Activated CD4-positive, alpha-beta T cell treated with anti-CD3 and anti-CD28 coated beads for 36 hours (primary cell): ENCODE measurements at regions not wholly inside any gene's neighbourhood (a gene's known extent, or its start where the extent isn't known, plus 50 kb on each side); places are given as distances from the start of the nearest gene placed in this dataset.

ENCODE experiments used
- ATAC-seq: fragments of 200-7000 bp; cut with Tn5 transposase; one replicate; pipeline ENCODE4 v1.10.0; 2021; ENCODE audit warnings: mild to moderate bottlenecking, moderate library complexity
- CTCF ChIA-PET: fragments of 350-600 bp; sonication (Branson Sonifier 250); formaldehyde crosslinking; loops from one replicate; lab custom pipeline; 2021; ENCODE audit warnings: antibody characterized with exemption; lab: Charles Lee
- POLR2A ChIA-PET: fragments of 350-600 bp; sonication (Branson Sonifier 250); formaldehyde crosslinking; loops from one replicate; lab custom pipeline; 2021; ENCODE audit warnings: antibody characterized with exemption, inconsistent platforms; lab: Charles Lee
- DNase-seq: peaks from one replicate; pipeline ENCODE4 v3.0.0-alpha.2; 2020
- H3K27ac Mint-ChIP-seq: one replicate; pipeline ENCODE4 v1.8.0; 2021; ENCODE audit warnings: mixed read lengths
- H3K27me3 Mint-ChIP-seq: one replicate; pipeline ENCODE4 v1.8.0; 2021; ENCODE audit warnings: mixed read lengths
- H3K36me3 Mint-ChIP-seq: one replicate; pipeline ENCODE4 v1.8.0; 2021; ENCODE audit warnings: low read depth, mixed read lengths
- H3K4me1 Mint-ChIP-seq: one replicate; pipeline ENCODE4 v1.8.0; 2021; ENCODE audit warnings: mixed read lengths
- H3K4me3 Mint-ChIP-seq: one replicate; pipeline ENCODE4 v1.8.0; 2021; ENCODE audit warnings: mild to moderate bottlenecking, moderate library complexity, mixed read lengths
- H3K9me3 Mint-ChIP-seq: one replicate; pipeline ENCODE4 v1.8.0; 2021; ENCODE audit warnings: low read depth, mixed read lengths
- intact Hi-C, 2 experiments: fragments of 100-400 bp; cut with DNase I in 1 of 2; cut with micrococcal nuclease in 1 of 2; formaldehyde crosslinking; loops; one replicate each; pipeline versions ENCODE4 v1.14.2 to v1.15.1; 2022 to 2024; cut with DNase I, micrococcal nuclease

DNA sequence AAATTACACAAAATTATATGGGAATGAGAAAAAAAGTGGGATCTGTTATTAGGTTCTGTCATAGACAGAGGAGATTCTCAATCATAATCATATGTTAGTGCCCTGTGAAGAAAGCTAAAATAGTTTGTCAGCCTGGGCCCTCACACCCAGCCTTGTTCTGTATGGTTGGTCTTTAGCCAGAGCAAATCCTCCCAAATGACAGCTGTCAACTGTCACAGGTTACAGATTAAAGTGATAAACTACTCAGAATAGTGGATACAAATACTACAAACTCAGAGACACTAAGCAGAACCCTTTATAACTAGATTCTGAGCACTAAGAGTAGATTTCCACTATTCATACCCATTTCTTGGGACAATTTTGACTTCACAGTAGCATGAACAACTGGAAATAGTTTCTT, 405.0 kb upstream of the MEF2C start:
- DNase-seq: no peak
- Mint-ChIP-seq H3K36me3 (no peaks in the 10 kb centered on the region), H3K27me3 (peaks cover 2% of the 10 kb centered on the region), H3K4me3 (no peak overlapping the region), H3K27ac (no peak overlapping the region), H3K9me3 (no peaks in the 10 kb centered on the region), H3K4me1 (no peaks in the 10 kb centered on the region)
- POLR2A ChIA-PET: no interaction called here
- CTCF ChIA-PET: no interaction called here
- ATAC-seq: no peak
- intact Hi-C loops: no loop called here

DNA sequence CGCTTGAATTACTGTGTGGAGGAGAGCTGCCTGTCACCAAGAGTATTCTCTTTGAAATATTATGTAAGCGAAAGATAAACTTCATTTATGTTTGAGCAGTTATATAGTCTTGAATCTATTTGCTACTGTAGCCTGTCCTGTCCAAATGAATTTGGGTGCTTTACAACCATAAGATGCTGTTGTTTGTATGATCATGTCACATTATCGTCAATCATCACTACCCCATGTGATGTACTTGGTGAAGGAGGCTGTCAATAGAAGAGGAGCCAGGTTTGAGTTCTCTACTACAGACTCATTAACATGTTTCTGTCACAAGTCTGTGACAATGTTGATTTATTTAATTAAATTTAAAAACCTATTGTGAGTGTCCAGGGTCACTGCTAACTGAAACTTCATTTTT, 403.3 kb upstream of the MEF2C start:
- intact Hi-C loops: no loop called here
- no peaks in the 10 kb centered on the region for H3K36me3 Mint-ChIP-seq
- DNase-seq (no peak), ATAC-seq (no peak)
- H3K27ac Mint-ChIP-seq: no peak overlapping the region
- CTCF ChIA-PET: no interaction called here
- no peaks in the 10 kb centered on the region for H3K9me3 Mint-ChIP-seq
- H3K27me3 Mint-ChIP-seq: peaks cover 2% of the 10 kb centered on the region
- no peaks in the 10 kb centered on the region for H3K4me1 Mint-ChIP-seq
- POLR2A ChIA-PET: no interaction called here
- H3K4me3 Mint-ChIP-seq: no peak overlapping the region

DNA sequence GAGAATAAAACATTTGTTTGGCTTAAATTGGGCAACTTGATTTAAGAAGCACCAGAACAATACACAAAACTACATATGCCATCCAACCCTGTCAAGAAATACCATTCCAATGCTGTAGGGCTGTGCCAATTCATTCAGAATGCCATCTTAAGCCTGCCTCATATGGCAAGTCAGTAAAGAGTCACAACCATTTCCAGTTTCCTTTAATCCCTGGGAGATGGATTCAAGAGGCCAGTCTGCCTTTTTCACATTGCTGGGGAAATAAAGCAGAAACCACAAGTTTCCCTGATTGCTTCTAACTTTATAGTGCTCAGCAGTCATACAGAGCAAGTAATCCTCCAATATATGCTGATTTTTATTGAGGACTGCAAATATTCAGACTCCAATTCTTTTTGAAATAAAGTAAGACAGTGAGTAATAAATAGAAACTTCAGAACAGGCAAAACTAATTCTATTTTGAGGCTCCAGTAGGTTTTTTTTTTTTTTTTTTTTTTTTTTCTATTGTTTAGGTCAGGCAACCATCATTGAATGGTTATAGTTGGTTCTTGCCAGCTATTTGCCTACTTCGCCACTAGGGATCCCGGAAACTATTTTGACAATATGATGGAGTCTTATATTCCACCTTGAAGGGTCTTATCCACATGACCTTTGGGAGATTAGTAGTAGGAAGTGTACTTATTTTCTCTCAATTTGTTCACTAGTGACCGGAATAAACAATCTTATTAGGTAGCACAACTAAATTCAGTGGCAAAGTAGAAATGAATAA, 400.9 kb upstream of the MEF2C start:
- CTCF ChIA-PET: no interaction called here
- POLR2A ChIA-PET: no interaction called here
- DNase-seq (no peak), ATAC-seq (no peak)
- Mint-ChIP-seq H3K36me3 (no peaks in the 10 kb centered on the region), H3K9me3 (no peaks in the 10 kb centered on the region), H3K4me1 (no peaks in the 10 kb centered on the region), H3K27me3 (peaks cover 2% of the 10 kb centered on the region), H3K4me3 (no peak overlapping the region), H3K27ac (no peak overlapping the region)
- intact Hi-C loops: no loop called here

DNA sequence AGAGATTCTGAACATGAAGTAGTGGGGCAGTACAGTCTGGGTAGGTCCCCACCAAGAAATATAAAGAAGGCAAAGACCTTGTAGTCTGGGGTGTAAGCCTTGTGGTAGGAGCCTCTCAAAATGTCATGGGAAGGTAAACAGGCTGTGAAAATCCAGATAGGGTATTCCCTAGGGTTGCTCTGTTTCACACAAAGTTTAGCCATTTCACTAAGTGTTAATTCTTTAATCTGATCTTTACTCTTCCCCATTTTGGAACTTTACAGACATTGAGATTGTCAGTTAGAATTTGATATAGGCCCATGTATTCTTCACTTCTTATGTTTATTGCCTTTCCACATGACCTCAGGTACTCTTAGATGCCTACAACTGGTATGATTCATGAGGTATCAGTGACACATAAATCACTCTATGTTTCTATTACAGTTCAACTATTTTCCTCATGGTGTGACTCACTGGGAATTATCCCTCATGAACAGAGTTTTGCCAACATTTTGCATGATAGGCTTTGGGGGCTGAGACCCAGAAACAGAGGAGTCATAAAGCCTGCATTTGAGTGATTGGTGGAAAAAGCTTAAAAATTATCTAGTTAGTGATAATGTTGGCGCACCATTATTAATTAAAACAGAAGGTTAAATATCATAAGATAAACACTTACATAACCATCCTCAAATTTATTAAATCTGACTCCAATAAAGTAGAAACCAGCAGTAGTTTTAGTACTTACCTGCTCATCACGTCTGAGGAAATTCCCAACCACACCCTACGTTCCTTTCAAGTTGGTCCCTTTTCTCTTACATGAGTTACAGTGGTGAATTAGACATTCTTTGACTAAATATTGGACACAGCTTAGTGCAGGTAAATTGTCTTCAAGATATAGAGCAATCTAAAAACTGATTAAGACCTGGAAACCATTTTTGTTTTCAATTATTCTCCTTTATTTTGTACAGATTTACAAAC, 399.8 kb upstream of the MEF2C start:
- CTCF ChIA-PET: no interaction called here
- no peak for ATAC-seq
- POLR2A ChIA-PET: no interaction called here

DNA sequence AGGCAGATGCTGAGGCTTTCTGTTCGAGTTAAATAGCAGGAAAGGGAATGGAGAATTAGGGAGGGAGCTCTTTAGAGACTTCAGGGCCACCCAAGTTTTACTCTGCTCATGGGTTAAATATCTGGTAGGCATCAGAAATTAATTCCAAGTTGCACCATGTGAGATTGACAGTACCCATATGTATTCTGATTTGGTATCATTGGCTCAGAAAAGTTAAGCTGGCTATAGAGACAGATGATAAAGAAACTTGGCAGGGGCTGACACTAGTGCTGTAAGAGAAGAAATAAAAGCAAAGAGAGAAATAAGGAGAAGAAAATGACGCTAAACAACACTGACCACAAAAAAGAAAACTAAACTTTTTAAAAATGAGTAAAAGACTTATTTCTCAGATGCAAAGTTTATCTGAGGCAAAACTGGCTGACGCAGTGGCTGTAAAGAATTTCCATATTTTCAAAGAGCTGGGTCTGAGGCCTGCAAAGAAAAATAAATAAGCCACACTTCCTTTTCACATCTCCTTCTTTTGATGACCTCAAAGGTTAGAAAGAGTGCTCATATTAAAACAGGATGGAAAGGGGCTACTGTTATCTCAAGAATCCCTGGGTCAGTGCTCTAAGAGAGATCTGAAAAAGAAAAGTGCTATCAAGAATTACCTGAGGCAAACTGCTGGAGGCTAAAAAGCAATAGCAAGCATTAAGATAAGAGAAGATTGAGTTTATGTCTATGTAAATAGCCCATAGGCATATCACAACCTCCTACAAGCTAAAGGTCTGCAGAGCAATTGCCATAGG, 399.0 kb upstream of the MEF2C start:
- H3K27me3 Mint-ChIP-seq: peaks cover 4% of the 10 kb centered on the region
- no peak overlapping the region for H3K27ac Mint-ChIP-seq
- ChIA-PET CTCF (no interaction called here), POLR2A (no interaction called here)
- ATAC-seq (no peak), DNase-seq (no peak)
- H3K36me3 Mint-ChIP-seq: no peaks in the 10 kb centered on the region
- intact Hi-C loops: no loop called here
- H3K4me1 Mint-ChIP-seq: no peaks in the 10 kb centered on the region
- H3K4me3 Mint-ChIP-seq: no peak overlapping the region
- no peaks in the 10 kb centered on the region for H3K9me3 Mint-ChIP-seq

More for the DNA sequence above, 399.8 kb upstream of the MEF2C start:
- DNase-seq: no peak
- Mint-ChIP-seq H3K4me3 (no peak overlapping the region), H3K27me3 (peaks cover 4% of the 10 kb centered on the region), H3K36me3 (no peaks in the 10 kb centered on the region), H3K4me1 (no peaks in the 10 kb centered on the region), H3K9me3 (no peaks in the 10 kb centered on the region), H3K27ac (no peak overlapping the region)
- intact Hi-C loops: no loop called here

DNA sequence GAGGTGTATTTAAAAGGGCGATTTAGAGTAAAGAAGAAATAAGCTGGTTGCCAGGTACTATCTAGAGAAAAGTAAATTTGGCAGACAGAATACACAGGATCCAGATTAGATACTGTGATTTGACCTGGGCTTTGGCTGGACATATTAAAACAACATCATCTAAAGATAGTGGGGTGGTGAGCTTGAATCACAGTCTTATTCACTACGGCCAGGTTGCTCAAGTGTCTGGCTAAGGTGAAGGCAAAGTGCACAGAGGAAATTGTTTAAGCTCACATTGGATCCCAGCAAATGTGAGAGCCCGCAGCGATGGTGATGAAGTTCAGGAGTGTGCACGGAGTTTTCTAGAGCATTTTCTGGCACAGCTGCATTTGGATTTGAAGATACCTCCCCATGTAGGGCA, 398.2 kb upstream of the MEF2C start:
- DNase-seq: no peak
- H3K27ac Mint-ChIP-seq: no peak overlapping the region
- ChIA-PET POLR2A (no interaction called here), CTCF (interaction anchor here (0.6 kb wide), 1 partner anchor 551 kb away, joined by 3 read pairs; no protein-coding TSS in a partner anchor)
- no peaks in the 10 kb centered on the region for H3K36me3 Mint-ChIP-seq
- no peak overlapping the region for H3K4me3 Mint-ChIP-seq
- intact Hi-C loops: no loop called here
- peaks cover 7% of the 10 kb centered on the region for H3K27me3 Mint-ChIP-seq
- H3K4me1 Mint-ChIP-seq: no peaks in the 10 kb centered on the region
- H3K9me3 Mint-ChIP-seq: peaks cover 3% of the 10 kb centered on the region
- no peak for ATAC-seq

DNA sequence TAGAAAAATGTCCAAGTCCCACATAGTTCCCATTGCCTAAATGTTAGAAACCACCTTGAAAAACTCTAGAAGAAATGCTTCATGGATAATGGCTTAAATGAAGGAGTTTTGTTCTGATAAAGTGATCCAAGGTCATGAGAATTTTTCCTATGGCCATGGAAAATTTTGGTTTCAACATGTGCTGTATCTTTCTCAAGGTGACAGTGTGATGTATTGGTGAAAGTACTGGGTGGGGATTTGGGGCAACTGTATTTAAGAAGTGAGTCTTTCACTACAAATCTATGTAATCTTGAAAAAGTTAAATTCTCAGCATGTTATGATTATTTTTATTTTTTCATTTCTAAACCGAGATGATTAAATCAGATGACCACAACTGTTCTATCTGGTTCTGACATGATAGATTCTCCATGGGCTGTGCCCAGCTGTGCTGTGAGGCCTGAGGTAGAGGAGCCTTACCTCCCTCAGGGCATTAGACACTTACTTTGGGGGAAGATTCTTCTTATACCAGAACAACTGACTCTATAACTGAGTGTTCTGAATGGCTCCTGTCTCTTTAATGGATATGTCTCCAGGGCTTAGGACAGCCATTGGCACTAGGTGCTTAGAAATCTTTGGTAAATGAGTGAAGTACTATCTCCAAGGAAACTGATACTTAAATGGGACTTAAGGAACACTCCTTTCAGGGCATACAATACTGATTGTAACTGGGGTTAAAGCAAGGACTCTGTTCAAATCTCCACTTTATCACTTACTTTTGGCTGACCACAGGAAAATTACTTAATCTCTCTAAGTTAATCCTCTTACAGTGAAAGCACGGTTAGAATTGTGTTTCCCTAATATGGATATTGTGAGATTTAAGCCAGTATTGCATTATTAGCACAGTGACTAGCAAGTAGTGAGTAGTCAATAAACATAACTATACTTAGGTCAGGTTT, 397.4 kb upstream of the MEF2C start:
- H3K4me3 Mint-ChIP-seq: no peak overlapping the region
- H3K27me3 Mint-ChIP-seq: peaks cover 7% of the 10 kb centered on the region
- ChIA-PET CTCF (interaction anchor here (0.6 kb wide), 1 partner anchor 550 kb away, joined by 3 read pairs; no protein-coding TSS in a partner anchor), POLR2A (no interaction called here)
- intact Hi-C loops: no loop called here
- no peaks in the 10 kb centered on the region for H3K36me3 Mint-ChIP-seq
- H3K4me1 Mint-ChIP-seq: no peaks in the 10 kb centered on the region
- DNase-seq (no peak), ATAC-seq (no peak)
- peaks cover 3% of the 10 kb centered on the region for H3K9me3 Mint-ChIP-seq
- no peak overlapping the region for H3K27ac Mint-ChIP-seq

DNA sequence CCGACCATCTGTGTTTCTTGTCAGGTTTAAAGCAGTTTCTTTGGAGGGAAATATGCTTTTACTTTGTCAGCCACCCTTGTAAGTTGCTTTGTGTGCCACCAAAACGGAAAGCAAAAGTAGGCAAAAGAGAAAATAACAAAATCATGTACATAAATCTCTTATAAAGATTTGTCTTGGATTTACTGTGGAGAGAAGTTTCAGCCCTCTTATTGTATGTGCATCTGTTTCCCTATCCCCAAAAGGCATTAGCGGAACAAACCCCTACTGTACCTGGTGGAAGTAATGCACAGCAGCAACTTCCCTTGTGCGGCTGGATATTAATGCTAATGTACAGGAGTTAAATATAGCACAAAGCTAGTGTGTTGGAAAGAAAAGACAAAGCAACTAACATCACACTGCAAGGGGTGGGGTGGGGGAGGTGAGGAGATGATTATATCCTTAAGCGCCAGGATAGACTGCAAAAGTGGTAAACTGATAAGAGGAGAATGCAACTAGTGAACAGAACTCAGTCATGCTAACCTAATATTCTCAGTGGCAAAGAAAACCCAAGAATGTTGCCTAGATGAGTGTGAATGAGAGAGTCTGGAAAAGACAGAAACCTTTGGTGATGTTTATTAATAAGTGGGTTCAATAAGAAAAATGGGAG, 396.5 kb upstream of the MEF2C start:
- Mint-ChIP-seq H3K9me3 (peaks cover 3% of the 10 kb centered on the region), H3K27me3 (peaks cover 7% of the 10 kb centered on the region), H3K27ac (no peak overlapping the region), H3K4me3 (no peak overlapping the region), H3K4me1 (no peaks in the 10 kb centered on the region), H3K36me3 (no peaks in the 10 kb centered on the region)
- CTCF ChIA-PET: no interaction called here
- POLR2A ChIA-PET: no interaction called here
- intact Hi-C loops: no loop called here
- DNase-seq: no peak
- ATAC-seq: no peak

DNA sequence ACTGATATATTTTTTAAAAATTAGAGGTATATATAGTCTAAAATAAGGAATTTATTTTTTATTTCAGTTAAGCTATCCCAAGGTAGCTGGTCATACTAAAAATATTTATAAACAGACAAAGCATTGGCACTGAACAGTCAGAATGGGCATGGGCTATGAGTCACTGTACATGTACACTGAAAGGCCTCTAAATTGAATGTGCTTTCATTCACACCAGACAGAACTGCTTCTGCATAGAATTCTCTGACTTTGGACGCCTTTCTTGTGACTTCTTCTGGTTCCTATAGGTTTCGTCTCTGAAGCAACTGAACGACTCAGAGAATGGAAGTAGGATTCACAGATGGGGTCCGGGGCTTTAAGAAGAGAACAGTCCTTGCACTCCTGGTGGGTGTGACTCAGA, 394.8 kb upstream of the MEF2C start:
- H3K4me1 Mint-ChIP-seq: no peaks in the 10 kb centered on the region
- no peak overlapping the region for H3K27ac Mint-ChIP-seq
- CTCF ChIA-PET: no interaction called here
- no peak for ATAC-seq
- no peaks in the 10 kb centered on the region for H3K36me3 Mint-ChIP-seq
- no peak for DNase-seq
- intact Hi-C loops: no loop called here
- H3K27me3 Mint-ChIP-seq: peaks cover 6% of the 10 kb centered on the region
- H3K9me3 Mint-ChIP-seq: peaks cover 3% of the 10 kb centered on the region
- no peak overlapping the region for H3K4me3 Mint-ChIP-seq
- POLR2A ChIA-PET: no interaction called here

DNA sequence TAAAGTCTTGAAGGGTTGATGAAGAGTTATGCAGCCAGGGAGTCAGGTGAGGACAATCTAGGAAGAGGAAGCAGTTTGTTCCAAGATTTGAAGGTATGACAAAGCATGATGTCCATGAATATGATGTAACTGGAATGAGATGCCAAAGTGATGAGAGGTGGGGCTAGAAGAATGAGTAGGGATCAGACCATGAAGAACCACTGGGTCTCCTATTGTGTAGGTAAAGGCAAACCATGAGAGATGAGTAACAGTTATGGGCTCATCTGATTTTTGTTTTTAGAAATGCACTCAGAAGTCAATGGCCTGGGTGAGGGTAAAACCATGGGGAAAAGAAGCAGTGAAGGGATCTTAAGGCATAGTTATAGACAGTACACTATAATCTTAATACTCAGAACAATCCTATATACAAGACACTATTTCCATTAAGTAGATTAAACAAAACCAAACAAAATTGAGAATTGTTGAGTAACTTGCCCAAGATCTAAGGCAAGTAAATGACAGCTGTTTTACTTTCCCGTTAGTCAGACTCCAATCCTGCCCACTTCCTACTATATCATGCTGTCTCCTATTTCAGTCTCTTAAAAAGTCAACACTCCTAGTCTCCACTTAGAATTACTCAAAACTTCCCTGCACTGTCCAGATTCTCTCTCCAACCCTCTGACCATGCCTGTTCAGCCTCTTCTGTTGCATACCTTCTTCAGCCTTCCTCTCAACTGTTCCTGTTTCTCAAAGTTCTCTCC, 393.8 kb upstream of the MEF2C start:
- Mint-ChIP-seq H3K4me1 (no peaks in the 10 kb centered on the region), H3K36me3 (no peaks in the 10 kb centered on the region)
- POLR2A ChIA-PET: no interaction called here

More for the DNA sequence above, 393.8 kb upstream of the MEF2C start:
- Mint-ChIP-seq H3K27ac (no peak overlapping the region), H3K4me3 (no peak overlapping the region), H3K27me3 (peaks cover 6% of the 10 kb centered on the region), H3K9me3 (peaks cover 3% of the 10 kb centered on the region)
- intact Hi-C loops: no loop called here
- DNase-seq (no peak), ATAC-seq (no peak)
- CTCF ChIA-PET: no interaction called here
